ENCODE measurements at regions not wholly inside any gene's neighbourhood (a gene's known extent, or its start where the extent isn't known, plus 50 kb on each side); places are given as distances from the start of the nearest gene placed in this dataset.

- H3K27me3 ChIP-seq, result no peaks in the 10 kb centered on the region
- WGBS, 2 donors, result 78 to 80% methylated on average over 4 of the region's 4 CpGs
- peaks cover 0 to 52% (median 7%) of the 10 kb centered on the region in 4 donors for H3K9me3 ChIP-seq
- H3K4me3 ChIP-seq, result no peak overlapping the region
- no peak overlapping the region for H3K27ac ChIP-seq
- H3K36me3 ChIP-seq, result no peaks in the 10 kb centered on the region
- H3K4me1 ChIP-seq, result no peaks in the 10 kb centered on the region
- no peak for DNase-seq (ENCODE audit: low spot score in 2 of 2)
- TF ChIP-seq CTCF (IDR thresholded peaks at IDR 0.05), result no peak
- TF ChIP-seq EP300 (IDR thresholded peaks at IDR 0.05), result no peak
- no peak for TF ChIP-seq POLR2A (IDR thresholded peaks at IDR 0.05)
These were observed 217.0 kb downstream of the BCL11B start for GRCh38 chr14:99055019-99055418.

DNA sequence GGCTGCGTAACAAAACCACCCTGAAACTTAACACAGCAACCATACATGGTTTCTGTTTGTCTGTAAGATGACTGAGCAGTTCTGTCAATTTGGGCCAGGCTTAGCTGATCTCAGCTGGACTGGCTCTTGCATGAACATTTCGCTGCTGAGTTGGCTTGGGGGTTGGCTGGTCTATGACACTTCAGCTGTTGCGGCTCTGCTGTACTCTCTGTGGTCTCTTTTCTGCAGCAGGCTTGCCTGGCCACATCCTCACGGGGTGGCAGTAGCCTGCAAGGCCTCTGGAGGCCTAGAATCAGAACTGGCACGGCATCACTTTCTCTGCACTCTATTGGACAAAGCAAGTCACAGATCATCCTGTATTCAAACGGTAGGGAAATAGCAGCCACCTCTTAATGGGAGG, 216.2 kb downstream of the BCL11B start:
- no peak for TF ChIP-seq CTCF (IDR thresholded peaks at IDR 0.05)
- TF ChIP-seq EP300 (IDR thresholded peaks at IDR 0.05), result no peak
- TF ChIP-seq POLR2A (IDR thresholded peaks at IDR 0.05), result no peak
- Histone ChIP-seq H3K36me3 (no peaks in the 10 kb centered on the region), H3K9me3 (peaks cover 0 to 48% (median 7%) of the 10 kb centered on the region in 4 donors), H3K27me3 (no peaks in the 10 kb centered on the region), H3K4me1 (no peaks in the 10 kb centered on the region), H3K27ac (no peak overlapping the region), H3K4me3 (no peak overlapping the region)
- no peak for DNase-seq (ENCODE audit: low spot score in 2 of 2)
- WGBS, 2 donors, result 76 to 82% methylated on average over 6 of the region's 6 CpGs

DNA sequence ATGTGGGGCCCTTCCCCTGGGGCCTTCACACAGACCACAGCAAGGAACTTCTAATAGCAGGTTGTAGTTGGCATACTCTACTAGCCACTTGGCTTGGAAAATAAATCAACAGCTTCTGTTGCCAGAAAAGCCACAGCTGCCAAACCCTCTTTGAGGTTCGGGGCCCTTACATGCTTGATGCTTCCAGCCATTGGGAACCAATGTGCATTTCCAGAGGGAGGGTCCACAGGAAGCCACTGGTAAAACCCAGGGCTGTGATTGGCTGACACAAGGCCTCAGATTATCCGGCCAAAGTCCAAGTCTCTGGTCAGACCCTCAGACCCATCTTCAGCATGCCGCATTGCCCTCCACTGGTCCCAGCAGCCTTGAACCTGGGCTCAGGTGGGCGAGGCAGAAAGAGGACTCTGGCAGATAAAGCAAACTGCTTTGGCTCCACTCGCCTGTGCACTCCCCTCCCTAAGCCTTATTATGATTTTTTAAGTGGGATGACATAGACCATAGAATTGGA, 214.4 kb downstream of the BCL11B start:
- Histone ChIP-seq H3K4me3 (no peak overlapping the region), H3K27ac (no peak overlapping the region), H3K36me3 (no peaks in the 10 kb centered on the region), H3K4me1 (no peaks in the 10 kb centered on the region), H3K9me3 (peaks cover 0 to 30% (median 0%) of the 10 kb centered on the region in 4 donors), H3K27me3 (no peaks in the 10 kb centered on the region)
- no peak for TF ChIP-seq EP300 (IDR thresholded peaks at IDR 0.05)
- no peak for TF ChIP-seq POLR2A (IDR thresholded peaks at IDR 0.05)
- TF ChIP-seq CTCF (IDR thresholded peaks at IDR 0.05), result no peak
- WGBS, 2 donors, result 78 to 92% methylated on average over 5 of the region's 5 CpGs
- DNase-seq (ENCODE audit: low spot score in 2 of 2), result no peak

- no peak for TF ChIP-seq EP300 (IDR thresholded peaks at IDR 0.05)
- H3K27ac ChIP-seq, result no peak overlapping the region
- H3K36me3 ChIP-seq, result no peaks in the 10 kb centered on the region
- no peaks in the 10 kb centered on the region for H3K27me3 ChIP-seq
- 79 to 82% methylated on average over 8 of the region's 8 CpGs for WGBS, 2 donors
- H3K4me3 ChIP-seq, result no peak overlapping the region
- H3K4me1 ChIP-seq, result no peaks in the 10 kb centered on the region
- peaks cover 0 to 21% (median 0%) of the 10 kb centered on the region in 4 donors for H3K9me3 ChIP-seq
- DNase-seq (ENCODE audit: low spot score in 2 of 2), result no peak
These were observed 213.5 kb downstream of the BCL11B start for GRCh38 chr14:99058542-99058941.

DNA sequence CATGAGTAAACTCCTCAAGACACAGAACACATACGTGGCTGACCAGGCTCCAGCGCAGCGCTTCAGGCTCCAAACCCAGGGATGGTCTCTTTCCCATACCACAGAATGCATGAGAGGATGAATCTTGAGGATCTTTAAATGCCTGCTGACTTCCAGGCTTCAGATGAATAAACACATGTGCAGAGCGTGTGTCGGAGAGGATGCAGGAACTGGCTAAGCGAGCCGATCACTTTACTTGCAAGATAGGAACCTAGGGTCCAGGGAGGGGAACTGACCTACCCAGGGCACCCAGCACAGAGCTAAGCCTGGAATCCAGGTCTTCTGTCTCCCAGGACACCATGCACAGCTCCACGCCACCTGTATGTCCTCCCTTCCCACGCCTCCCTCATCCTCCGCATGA, 209.8 kb downstream of the BCL11B start:
- TF ChIP-seq EP300 (IDR thresholded peaks at IDR 0.05) (no peak), POLR2A (IDR thresholded peaks at IDR 0.05) (no peak), CTCF (IDR thresholded peaks at IDR 0.05) (no peak)
- Histone ChIP-seq H3K27ac (no peak overlapping the region), H3K27me3 (no peaks in the 10 kb centered on the region), H3K4me1 (no peaks in the 10 kb centered on the region), H3K9me3 (peaks cover 0 to 5% (median 0%) of the 10 kb centered on the region in 4 donors), H3K4me3 (no peak overlapping the region), H3K36me3 (no peaks in the 10 kb centered on the region)
- no peak for DNase-seq (ENCODE audit: low spot score in 2 of 2)
- WGBS, 2 donors, result 87 to 89% methylated on average over 10 of the region's 10 CpGs
